PC-3 (cell line): ENCODE measurements at regions not wholly inside any gene's neighbourhood (a gene's known extent, or its start where the extent isn't known, plus 50 kb on each side); places are given as distances from the start of the nearest gene placed in this dataset.

Source experiments
- ATAC-seq: fragments of 200-7000 bp; cut with Tn5 transposase; 2 replicates; pipeline ENCODE4 v1.9.1; 2020; ENCODE audit warnings: mild to moderate bottlenecking, moderate library complexity
- BruUV-seq: library from RNA; stranded (reverse); fragments of 400-500 nt; replicated peaks from 2 replicates; lab custom pipeline; 2021; lab: Mats Ljungman, UMichigan
- CTCF ChIA-PET: fragments of 300-600 bp; sonication (Branson Sonifier 250); formaldehyde crosslinking; loops from one replicate; lab custom pipeline; 2022; ENCODE audit warnings: antibody characterized with exemption; lab: Charles Lee
- POLR2A ChIA-PET: fragments of 300-600 bp; sonication (Branson Sonifier 250); formaldehyde crosslinking; loops from one replicate; lab custom pipeline; 2022; ENCODE audit warnings: antibody characterized with exemption; ENCODE audit not compliant: unreplicated experiment; lab: Charles Lee
- DNase-seq: peaks from one replicate; pipeline ENCODE4 v3.0.0-alpha.2; 2015
- H2AFZ ChIP-seq: fragments of 300-600 bp; sonication (generic); 2 replicates; pipeline ENCODE4 v1.6.0; 2016; ENCODE audit warnings: antibody characterized with exemption, low read length
- H3F3A ChIP-seq: fragments of 300-600 bp; sonication (generic); one replicate; pipeline ENCODE4 v1.6.0; 2017; ENCODE audit warnings: antibody characterized with exemption, low read length, control low read depth, mild to moderate bottlenecking; ENCODE audit not compliant: unreplicated experiment
- H3K27ac ChIP-seq: fragments of 300-600 bp; sonication (generic); 2 replicates; pipeline ENCODE4 v1.5.1; 2016; ENCODE audit warnings: mild to moderate bottlenecking, low read length
- H3K27me3 ChIP-seq: fragments of 300-600 bp; sonication (generic); 2 replicates; pipeline ENCODE4 v1.6.1; 2016; ENCODE audit warnings: low read length, mixed read lengths
- H3K36me3 ChIP-seq: fragments of 300-600 bp; sonication (generic); 2 replicates; pipeline ENCODE4 v1.6.1; 2016; ENCODE audit warnings: low read depth, mixed run types, low read length, mixed read lengths
- H3K4me1 ChIP-seq: fragments of 300-600 bp; sonication (generic); 2 replicates; pipeline ENCODE4 v1.5.1; 2016; ENCODE audit warnings: low read length; ENCODE audit not compliant: insufficient read depth
- H3K4me2 ChIP-seq: fragments of 300-600 bp; sonication (generic); 2 replicates; pipeline ENCODE4 v1.6.0; 2016; ENCODE audit warnings: low read length
- H3K4me3 ChIP-seq: fragments of 300-600 bp; sonication (generic); 2 replicates; pipeline ENCODE4 v1.5.1; 2016; ENCODE audit warnings: mild to moderate bottlenecking, low read length, mixed read lengths
- H3K79me2 ChIP-seq: fragments of 300-600 bp; sonication (generic); 2 replicates; pipeline ENCODE4 v1.6.1; 2017; ENCODE audit warnings: low read length, mixed read lengths
- H3K9ac ChIP-seq: fragments of 300-600 bp; sonication (generic); 2 replicates; pipeline ENCODE4 v1.6.0; 2016; ENCODE audit warnings: mild to moderate bottlenecking, low read length
- H3K9me2 ChIP-seq: fragments of 300-600 bp; sonication (generic); replicated peaks from 2 replicates; pipeline ENCODE4 v1.6.1; 2016; ENCODE audit warnings: mixed run types, low read length, mixed read lengths
- H3K9me3 ChIP-seq: fragments of 300-600 bp; sonication (generic); 2 replicates; pipeline ENCODE4 v1.6.1; 2016; ENCODE audit warnings: low read length, mixed read lengths
- H4K20me1 ChIP-seq: fragments of 300-600 bp; sonication (generic); 2 replicates; pipeline ENCODE4 v1.6.1; 2016; ENCODE audit warnings: low read length, mixed read lengths
- CTCF ChIP-seq: fragments of 300-600 bp; sonication (generic); conservative IDR thresholded peaks from 2 replicates; pipeline ENCODE4 v1.5.1; 2017; ENCODE audit warnings: antibody characterized with exemption, low read depth, mild to moderate bottlenecking, low read length
- EZH2 ChIP-seq: fragments of 300-600 bp; sonication (generic); IDR thresholded peaks from one replicate; pipeline ENCODE4 v1.6.1; 2017; ENCODE audit warnings: antibody characterized with exemption, mild to moderate bottlenecking, low read length; ENCODE audit not compliant: unreplicated experiment
- EZH2phosphoT487 ChIP-seq: fragments of 300-600 bp; sonication (generic); IDR thresholded peaks from 2 replicates; pipeline ENCODE4 v1.6.1; 2018; ENCODE audit warnings: mild to moderate bottlenecking, antibody characterized with exemption, low read length, borderline replicate concordance
- intact Hi-C: fragments of 100-400 bp; cut with micrococcal nuclease; formaldehyde crosslinking; loops from 2 replicates; pipeline ENCODE4 v1.9.0; 2023

DNA sequence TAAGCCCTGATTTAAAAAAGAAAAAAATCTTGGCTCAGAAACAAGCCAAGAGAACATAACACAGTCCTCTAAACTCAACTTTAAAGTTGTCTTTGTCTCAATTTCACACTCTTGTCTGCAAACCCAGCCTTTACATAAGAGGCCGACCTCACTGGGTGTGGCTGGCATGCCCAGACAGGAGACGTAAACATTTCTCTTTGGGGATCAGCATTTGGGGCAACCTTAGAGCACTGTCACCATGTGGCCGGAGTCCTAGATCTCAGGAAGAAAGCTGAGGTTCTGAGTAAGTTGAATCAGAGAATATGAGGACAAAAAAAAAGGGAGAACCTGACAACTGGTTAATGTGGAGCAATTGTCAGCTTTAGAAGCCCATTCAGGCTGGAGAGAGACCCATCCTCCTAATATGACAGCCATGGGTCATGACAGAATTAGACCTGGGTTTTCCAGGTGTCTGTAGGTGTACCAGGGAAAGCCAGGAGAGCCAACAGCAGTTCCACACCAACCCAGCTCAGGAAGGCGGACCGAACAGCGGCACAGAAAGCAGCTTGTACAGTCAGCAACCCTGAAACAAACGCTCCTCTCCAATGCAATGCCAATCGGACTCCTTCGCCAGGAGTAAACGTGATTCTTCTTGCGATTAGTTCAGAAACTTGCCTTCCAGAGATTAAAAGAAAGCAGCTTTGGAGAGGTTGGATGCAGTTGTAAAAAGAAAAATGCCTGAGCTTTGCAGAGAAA, 97.9 kb upstream of the MAP3K1 start:
- Histone ChIP-seq H3K27me3 (no peaks in the 10 kb centered on the region), H4K20me1 (no peaks in the 10 kb centered on the region), H3K9ac (no peak overlapping the region), H3K27ac (no peak overlapping the region), H3K4me3 (no peak overlapping the region), H3K4me1 (no peaks in the 10 kb centered on the region), H3K4me2 (no peak overlapping the region), H3F3A (no peaks in the 10 kb centered on the region), H3K79me2 (no peaks in the 10 kb centered on the region), H3K36me3 (no peaks in the 10 kb centered on the region), H3K9me3 (no peaks in the 10 kb centered on the region), H2AFZ (no peak overlapping the region), H3K9me2 (no peaks in the 10 kb centered on the region)
- ATAC-seq (no peak), DNase-seq (no peak)
- ChIA-PET POLR2A (no interaction called here), CTCF (no interaction called here)
- intact Hi-C loops = no loop called here
- no peak for TF ChIP-seq EZH2phosphoT487
- TF ChIP-seq EZH2 = no peak
- no peak for TF ChIP-seq CTCF
- BruUV-seq = no TSS peak

DNA sequence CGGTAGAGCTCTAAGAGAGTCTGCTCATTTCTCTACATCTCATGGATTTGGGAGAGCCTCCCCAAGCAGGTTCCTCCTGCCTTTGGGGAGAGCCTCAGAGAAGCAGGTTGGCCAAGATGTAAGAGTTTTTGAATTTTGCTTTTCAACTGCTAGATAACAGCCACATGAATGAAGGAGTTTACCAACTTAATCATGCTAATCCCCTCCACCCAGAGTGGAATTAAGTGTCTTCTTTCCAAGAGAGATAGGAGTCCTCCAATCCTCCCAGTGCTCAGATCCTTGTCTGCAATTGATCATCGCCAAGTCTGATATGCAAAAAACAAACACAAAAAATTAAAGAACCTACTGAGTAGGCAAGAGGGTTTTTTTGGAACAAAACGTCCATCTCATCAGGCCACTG, 99.4 kb upstream of the MAP3K1 start:
- H3K9me2 ChIP-seq = no peaks in the 10 kb centered on the region
- no peak overlapping the region for H3K4me2 ChIP-seq
- no TSS peak for BruUV-seq
- ChIA-PET CTCF (no interaction called here), POLR2A (no interaction called here)
- ATAC-seq (no peak), DNase-seq (no peak)
- no peaks in the 10 kb centered on the region for H3K79me2 ChIP-seq
- intact Hi-C loops = no loop called here
- no peaks in the 10 kb centered on the region for H3F3A ChIP-seq
- H3K27me3 ChIP-seq = no peaks in the 10 kb centered on the region
- no peak for TF ChIP-seq CTCF
- H3K9me3 ChIP-seq = no peaks in the 10 kb centered on the region
- no peaks in the 10 kb centered on the region for H3K36me3 ChIP-seq
- no peak overlapping the region for H3K4me3 ChIP-seq
- H3K4me1 ChIP-seq = no peaks in the 10 kb centered on the region
- H3K27ac ChIP-seq = no peak overlapping the region
- H3K9ac ChIP-seq = no peak overlapping the region
- no peak overlapping the region for H2AFZ ChIP-seq
- no peaks in the 10 kb centered on the region for H4K20me1 ChIP-seq

- no peak overlapping the region for H3K27ac ChIP-seq
- ATAC-seq = no peak
- CTCF ChIA-PET = no interaction called here
- no peaks in the 10 kb centered on the region for H3K9me3 ChIP-seq
- no peaks in the 10 kb centered on the region for H4K20me1 ChIP-seq
- no TSS peak for BruUV-seq
- H3F3A ChIP-seq = no peaks in the 10 kb centered on the region
- H3K4me2 ChIP-seq = no peak overlapping the region
- H3K4me1 ChIP-seq = no peaks in the 10 kb centered on the region
- TF ChIP-seq CTCF = no peak
- TF ChIP-seq EZH2 = no peak
- TF ChIP-seq EZH2phosphoT487 = no peak
- POLR2A ChIA-PET = no interaction called here
- H3K36me3 ChIP-seq = no peaks in the 10 kb centered on the region
- H3K79me2 ChIP-seq = no peaks in the 10 kb centered on the region
- H3K9me2 ChIP-seq = no peaks in the 10 kb centered on the region
- no peak for DNase-seq
- no peaks in the 10 kb centered on the region for H3K27me3 ChIP-seq
- intact Hi-C loops = no loop called here
- no peak overlapping the region for H3K9ac ChIP-seq
- H2AFZ ChIP-seq = no peak overlapping the region
- no peak overlapping the region for H3K4me3 ChIP-seq
These were observed 102.3 kb upstream of the MAP3K1 start for GRCh38 chr5:56712895-56713591.
